Caco-2 (cell line): ENCODE measurements at regions not wholly inside any gene's neighbourhood (a gene's known extent, or its start where the extent isn't known, plus 50 kb on each side); places are given as distances from the start of the nearest gene placed in this dataset.

Source experiments
- BruUV-seq: library from RNA; stranded (reverse); fragments of 400-500 nt; replicated peaks from 2 replicates; lab custom pipeline; 2021; lab: Mats Ljungman, UMichigan
- CTCF ChIA-PET: fragments of 300-600 bp; sonication (Branson Sonifier 250); formaldehyde crosslinking; loops from one replicate; lab custom pipeline; 2022; ENCODE audit warnings: antibody characterized with exemption; lab: Charles Lee
- POLR2A ChIA-PET: fragments of 300-600 bp; sonication (Branson Sonifier 250); formaldehyde crosslinking; loops from one replicate; lab custom pipeline; 2022; ENCODE audit warnings: antibody characterized with exemption; lab: Charles Lee
- DNase-seq, 2 experiments: peaks; one replicate each; pipeline versions ENCODE4 v3.0.0 to v3.0.0-alpha.2; 2020 to 2022
- H3K27me3 ChIP-seq: replicated peaks from 2 replicates; pipeline ENCODE4 v1.6.0; 2011; ENCODE audit warnings: low read length; ENCODE audit not compliant: control insufficient read depth, insufficient read depth
- H3K36me3 ChIP-seq: 2 replicates; pipeline ENCODE4 v1.5.1; 2011; ENCODE audit warnings: low read length; ENCODE audit not compliant: control insufficient read depth, insufficient read depth
- H3K4me1 ChIP-seq: fragments of 250-450 bp; sonication (Bioruptor Pico); 2 replicates; pipeline ENCODE4 v1.5.1; 2020; ENCODE audit warnings: mild to moderate bottlenecking
- H3K4me3 ChIP-seq: 2 replicates; pipeline ENCODE4 v1.5.1; 2011; ENCODE audit warnings: low read depth, mild to moderate bottlenecking, control low read depth, low read length
- H3K9me3 ChIP-seq: fragments of 250-450 bp; sonication (Bioruptor Pico); 2 replicates; pipeline ENCODE4 v1.5.1; 2020; ENCODE audit warnings: mild to moderate bottlenecking, moderate library complexity
- H3K27ac Mint-ChIP-seq: one replicate; pipeline ENCODE4 v1.8.0; 2022; ENCODE audit warnings: mixed read lengths; ENCODE audit not compliant: unreplicated experiment
- H3K27me3 Mint-ChIP-seq: one replicate; pipeline ENCODE4 v1.8.0; 2022; ENCODE audit warnings: mixed read lengths; ENCODE audit not compliant: insufficient read depth, unreplicated experiment
- H3K36me3 Mint-ChIP-seq: one replicate; pipeline ENCODE4 v1.8.0; 2022; ENCODE audit warnings: mild to moderate bottlenecking, mixed read lengths; ENCODE audit not compliant: insufficient read depth, unreplicated experiment
- H3K4me1 Mint-ChIP-seq: one replicate; pipeline ENCODE4 v1.8.0; 2022; ENCODE audit warnings: low read depth, mixed read lengths; ENCODE audit not compliant: unreplicated experiment
- H3K4me3 Mint-ChIP-seq: one replicate; pipeline ENCODE4 v1.8.0; 2022; ENCODE audit warnings: mild to moderate bottlenecking, moderate library complexity, mixed read lengths; ENCODE audit not compliant: unreplicated experiment
- H3K9me3 Mint-ChIP-seq: one replicate; pipeline ENCODE4 v1.8.0; 2022; ENCODE audit warnings: mixed read lengths; ENCODE audit not compliant: unreplicated experiment
- intact Hi-C: fragments of 100-400 bp; cut with micrococcal nuclease; formaldehyde crosslinking; loops from one replicate; pipeline ENCODE4 v1.10.0; 2022; ENCODE audit not compliant: unreplicated experiment
- TF ChIP-seq, protein P1 (sequence below), 2 experiments: fragments of 200-600 bp in 1 of 2; IDR thresholded peaks; 1 replicate in 1 of 2; 2 replicates in 1 of 2; pipeline versions ENCODE4 v1.5.1 to v1.8.0; 2011 to 2022; ENCODE audit warnings: antibody characterized with exemption in 1 of 2, control low read depth in 1 of 2, inconsistent platforms in 1 of 2, low read depth in 1 of 2, low read length in 1 of 2, mild to moderate bottlenecking in 1 of 2, moderate library complexity in 1 of 2; ENCODE audit not compliant: insufficient read depth in 1 of 2, severe bottlenecking in 1 of 2, unreplicated experiment in 1 of 2

DNA sequence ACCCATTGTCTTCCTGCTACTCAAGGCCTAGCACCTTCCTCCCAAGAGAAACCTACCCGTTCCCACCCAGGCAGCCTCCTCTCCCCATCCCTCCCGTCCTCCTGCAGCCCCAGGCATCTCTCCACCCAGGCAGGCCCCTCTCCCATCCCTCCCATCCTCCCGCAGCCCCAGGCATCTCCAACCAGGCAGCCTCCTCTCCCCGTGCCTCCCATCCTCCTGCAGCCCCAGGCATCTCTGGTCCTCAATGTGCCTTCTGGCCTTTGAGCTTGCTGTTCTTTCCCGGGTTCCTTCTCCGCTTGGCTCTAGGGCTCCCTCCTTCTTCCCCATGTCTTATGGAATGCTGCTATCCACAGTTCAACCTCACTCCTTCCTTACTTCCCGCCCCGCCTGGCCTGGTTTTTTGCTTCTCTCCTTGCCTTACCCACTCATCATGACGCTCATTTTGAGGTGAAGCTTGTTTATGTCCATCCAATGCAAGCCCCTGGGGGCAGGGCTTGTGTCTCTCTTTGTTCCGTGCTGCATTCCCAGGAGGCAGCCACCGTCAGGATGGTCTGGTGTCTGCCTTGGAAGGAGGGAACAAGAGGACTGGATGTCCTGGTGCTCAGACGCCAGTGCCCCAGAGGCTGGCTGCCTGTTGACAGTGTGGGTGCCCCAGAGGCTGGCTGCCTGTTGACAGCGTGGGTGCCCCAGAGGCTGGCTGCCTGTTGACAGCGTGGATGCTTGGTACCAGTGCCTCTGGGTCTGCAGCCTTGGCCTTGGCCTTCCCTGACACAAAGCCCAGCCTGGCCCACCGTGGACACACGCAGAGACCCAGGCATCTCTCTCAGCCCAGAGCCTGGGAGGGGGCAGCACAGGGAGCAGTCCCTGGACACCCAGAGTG, 815.7 kb downstream of the BRD1 start:
- TF ChIP-seq, protein P1, sequence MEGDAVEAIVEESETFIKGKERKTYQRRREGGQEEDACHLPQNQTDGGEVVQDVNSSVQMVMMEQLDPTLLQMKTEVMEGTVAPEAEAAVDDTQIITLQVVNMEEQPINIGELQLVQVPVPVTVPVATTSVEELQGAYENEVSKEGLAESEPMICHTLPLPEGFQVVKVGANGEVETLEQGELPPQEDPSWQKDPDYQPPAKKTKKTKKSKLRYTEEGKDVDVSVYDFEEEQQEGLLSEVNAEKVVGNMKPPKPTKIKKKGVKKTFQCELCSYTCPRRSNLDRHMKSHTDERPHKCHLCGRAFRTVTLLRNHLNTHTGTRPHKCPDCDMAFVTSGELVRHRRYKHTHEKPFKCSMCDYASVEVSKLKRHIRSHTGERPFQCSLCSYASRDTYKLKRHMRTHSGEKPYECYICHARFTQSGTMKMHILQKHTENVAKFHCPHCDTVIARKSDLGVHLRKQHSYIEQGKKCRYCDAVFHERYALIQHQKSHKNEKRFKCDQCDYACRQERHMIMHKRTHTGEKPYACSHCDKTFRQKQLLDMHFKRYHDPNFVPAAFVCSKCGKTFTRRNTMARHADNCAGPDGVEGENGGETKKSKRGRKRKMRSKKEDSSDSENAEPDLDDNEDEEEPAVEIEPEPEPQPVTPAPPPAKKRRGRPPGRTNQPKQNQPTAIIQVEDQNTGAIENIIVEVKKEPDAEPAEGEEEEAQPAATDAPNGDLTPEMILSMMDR (IDR thresholded peaks at IDR 0.05; ENCODE audit: insufficient read depth in 1 of 2, low read depth in 1 of 2, low read length in 1 of 2, severe bottlenecking in 1 of 2, unreplicated experiment in 1 of 2), result no peak
- no TSS peak for BruUV-seq
- H3K4me1 Mint-ChIP-seq, result no peaks in the 10 kb centered on the region
- no peak overlapping the region for H3K4me3 ChIP-seq
- H3K9me3 ChIP-seq, result no peaks in the 10 kb centered on the region
- no peak overlapping the region for H3K4me3 Mint-ChIP-seq
- peaks cover 12% of the 10 kb centered on the region for H3K27me3 Mint-ChIP-seq
- H3K36me3 Mint-ChIP-seq, result no peaks in the 10 kb centered on the region
- POLR2A ChIA-PET, result interaction anchor here (0.7 kb wide), 1 partner anchor 22 kb away, joined by 8 read pairs; no protein-coding TSS in a partner anchor
- DNase-seq, result no peak
- intact Hi-C loops, result no loop called here
- CTCF ChIA-PET, result no interaction called here
- no peaks in the 10 kb centered on the region for H3K36me3 ChIP-seq
- H3K27me3 ChIP-seq, result no peaks in the 10 kb centered on the region; the same call in 1 of the 2 replicates
- H3K27ac Mint-ChIP-seq, result no peak overlapping the region
- no peaks in the 10 kb centered on the region for H3K4me1 ChIP-seq
- H3K9me3 Mint-ChIP-seq, result no peaks in the 10 kb centered on the region

DNA sequence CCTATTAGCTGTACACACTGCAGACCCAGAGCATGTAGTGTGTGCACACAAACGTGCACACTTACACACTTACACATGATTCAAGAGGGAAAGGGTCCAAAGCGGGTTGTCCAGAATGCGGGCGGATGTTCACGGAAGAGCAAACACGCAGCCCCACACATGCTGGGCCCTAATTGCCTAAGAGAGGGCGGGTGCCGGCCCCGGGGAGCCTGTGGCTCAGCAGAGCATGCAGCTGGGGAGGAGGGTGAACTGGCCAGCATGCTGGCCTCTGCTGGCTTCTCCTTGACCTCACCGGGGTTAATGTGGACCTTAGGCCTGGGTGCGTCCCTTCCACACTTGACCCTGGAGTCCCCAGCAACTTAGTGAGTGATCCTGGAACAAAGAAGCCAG, 816.3 kb downstream of the BRD1 start:
- no peaks in the 10 kb centered on the region for H3K9me3 ChIP-seq
- H3K27ac Mint-ChIP-seq, result no peak overlapping the region
- H3K36me3 ChIP-seq, result no peaks in the 10 kb centered on the region
- H3K4me3 ChIP-seq, result no peak overlapping the region
- intact Hi-C loops, result no loop called here
- H3K36me3 Mint-ChIP-seq, result no peaks in the 10 kb centered on the region
- H3K27me3 Mint-ChIP-seq, result peaks cover 12% of the 10 kb centered on the region
- no peaks in the 10 kb centered on the region for H3K9me3 Mint-ChIP-seq
- ChIA-PET CTCF (no interaction called here), POLR2A (no interaction called here)
- DNase-seq, result no peak
- TF ChIP-seq, protein P1 (IDR thresholded peaks at IDR 0.05; ENCODE audit: insufficient read depth in 1 of 2, low read depth in 1 of 2, low read length in 1 of 2, severe bottlenecking in 1 of 2, unreplicated experiment in 1 of 2), result no peak
- H3K4me1 ChIP-seq, result no peaks in the 10 kb centered on the region
- no peaks in the 10 kb centered on the region for H3K4me1 Mint-ChIP-seq
- no TSS peak for BruUV-seq
- no peak overlapping the region for H3K4me3 Mint-ChIP-seq
- H3K27me3 ChIP-seq, result no peaks in the 10 kb centered on the region; the same call in 1 of the 2 replicates

DNA sequence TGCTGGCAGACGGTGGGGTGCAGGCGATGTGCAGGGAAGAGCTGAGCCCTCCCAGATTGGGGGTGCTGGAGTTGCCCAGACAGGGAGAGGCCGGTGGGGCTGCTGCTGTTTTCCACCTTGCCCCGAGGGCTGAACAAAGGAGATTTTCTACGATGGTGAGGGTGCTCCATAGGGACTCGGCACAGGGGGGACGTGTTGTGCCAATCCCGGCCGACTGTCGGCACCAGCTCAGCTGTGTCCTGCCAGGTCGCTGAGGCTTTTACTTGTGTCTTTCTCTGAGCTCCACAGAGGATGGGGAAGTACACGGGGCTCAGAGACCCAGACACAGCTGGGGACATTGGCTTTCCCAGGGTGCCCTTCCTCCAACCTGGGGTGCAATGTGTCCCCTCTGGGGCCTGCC, 816.8 kb downstream of the BRD1 start:
- TF ChIP-seq, protein P1 (IDR thresholded peaks at IDR 0.05; ENCODE audit: insufficient read depth in 1 of 2, low read depth in 1 of 2, low read length in 1 of 2, severe bottlenecking in 1 of 2, unreplicated experiment in 1 of 2), result no peak
- intact Hi-C loops, result no loop called here
- no TSS peak for BruUV-seq
- no peaks in the 10 kb centered on the region; the same call in 1 of the 2 replicates for H3K27me3 ChIP-seq
- ChIA-PET CTCF (no interaction called here), POLR2A (no interaction called here)
- Mint-ChIP-seq H3K4me1 (no peaks in the 10 kb centered on the region), H3K27me3 (peaks cover 16% of the 10 kb centered on the region), H3K36me3 (no peaks in the 10 kb centered on the region), H3K27ac (no peak overlapping the region), H3K4me3 (no peak overlapping the region), H3K9me3 (no peaks in the 10 kb centered on the region)
- no peak for DNase-seq
- no peaks in the 10 kb centered on the region for H3K9me3 ChIP-seq
- no peak overlapping the region for H3K4me3 ChIP-seq
- no peaks in the 10 kb centered on the region for H3K4me1 ChIP-seq
- H3K36me3 ChIP-seq, result no peaks in the 10 kb centered on the region
